Ascending aorta (tissue), 2 donors: ENCODE measurements at regions not wholly inside any gene's neighbourhood (a gene's known extent, or its start where the extent isn't known, plus 50 kb on each side); places are given as distances from the start of the nearest gene placed in this dataset.
"Not testable (repeated sequence)": the region's sequence is repeated elsewhere in the genome, so short reads cannot be mapped to it uniquely, and the experiment has no call there.

ENCODE experiments used
- DNase-seq, 2 donors: peaks; one replicate each; pipeline ENCODE4 v3.0.0-alpha.2; 2019; ENCODE audit warnings: low spot score in 2 of 2
- H3K27ac ChIP-seq, 2 donors: fragments of 200-600 bp; sonication (generic); one replicate each; pipeline ENCODE4 v1.5.1; 2016 to 2017; ENCODE audit warnings: mild to moderate bottlenecking in 1 of 2
- H3K27me3 ChIP-seq: fragments of 200-600 bp; sonication (generic); one replicate; pipeline ENCODE4 v1.5.1; 2017
- H3K36me3 ChIP-seq, 2 donors: fragments of 200-600 bp; sonication (generic); one replicate each; pipeline ENCODE4 v1.5.1; 2016
- H3K4me1 ChIP-seq, 2 donors: fragments of 200-600 bp; sonication (generic); one replicate each; pipeline ENCODE4 v1.5.1; 2016 to 2017; ENCODE audit warnings: mild to moderate bottlenecking in 1 of 2
- H3K4me3 ChIP-seq, 2 donors: fragments of 200-600 bp; sonication (generic); one replicate each; pipeline ENCODE4 v1.5.1; 2016 to 2017; ENCODE audit warnings: mild to moderate bottlenecking in 1 of 2
- H3K9me3 ChIP-seq, 2 donors: fragments of 200-600 bp; sonication (generic); one replicate each; pipeline ENCODE4 v1.5.1; 2016
- CTCF ChIP-seq, 3 experiments: fragments of 200-600 bp in 2 of 3; fragments of 450-650 bp in 1 of 3; sonication (generic) in 2 of 3; IDR thresholded peaks; one replicate each; pipeline ENCODE4 v1.5.1; 2016 to 2019; ENCODE audit warnings: antibody characterized with exemption in 3 of 3, mild to moderate bottlenecking in 1 of 3, moderate library complexity in 1 of 3
- intact Hi-C: fragments of 100-400 bp; cut with DNase I; formaldehyde crosslinking; loops from one replicate; pipeline ENCODE4 v1.15.1; 2023

- Histone ChIP-seq H3K4me1 (no peaks in the 10 kb centered on the region), H3K9me3 (no peaks in the 10 kb centered on the region), H3K4me3 (no peak overlapping the region), H3K27ac (no peak overlapping the region), H3K36me3 (no peaks in the 10 kb centered on the region), H3K27me3 (no peaks in the 10 kb centered on the region)
- no peak for DNase-seq
- intact Hi-C loops = no loop called here
- no peak for TF ChIP-seq CTCF (IDR thresholded peaks at IDR 0.05)
These were observed 84.5 kb downstream of the POU3F3 start for GRCh38 chr2:104938231-104938941.

- H3K4me3 ChIP-seq = no peak overlapping the region
- DNase-seq = no peak
These were observed 85.8 kb downstream of the POU3F3 start for GRCh38 chr2:104939570-104940217.

GRCh38 chr2:104944495-104944894 lies 90.6 kb downstream of the POU3F3 start:
- Histone ChIP-seq H3K36me3 (no peaks in the 10 kb centered on the region), H3K27ac (no peak overlapping the region), H3K9me3 (no peaks in the 10 kb centered on the region), H3K4me3 (no peak overlapping the region), H3K27me3 (no peaks in the 10 kb centered on the region), H3K4me1 (no peaks in the 10 kb centered on the region)
- TF ChIP-seq CTCF (IDR thresholded peaks at IDR 0.05) = peak in 1 of 3 experiments; percentile 21
- intact Hi-C loops = no loop called here
- DNase-seq = no peak

More at GRCh38 chr2:104939570-104940217, 85.8 kb downstream of the POU3F3 start:
- no peaks in the 10 kb centered on the region for H3K4me1 ChIP-seq
- intact Hi-C loops = no loop called here
- H3K27me3 ChIP-seq = no peaks in the 10 kb centered on the region
- no peak overlapping the region for H3K27ac ChIP-seq
- H3K9me3 ChIP-seq = no peaks in the 10 kb centered on the region
- no peaks in the 10 kb centered on the region for H3K36me3 ChIP-seq
- TF ChIP-seq CTCF (IDR thresholded peaks at IDR 0.05) = no peak

- Histone ChIP-seq H3K9me3 (no peaks in the 10 kb centered on the region), H3K27ac (no peak overlapping the region), H3K4me3 (no peak overlapping the region), H3K27me3 (no peaks in the 10 kb centered on the region), H3K36me3 (no peaks in the 10 kb centered on the region), H3K4me1 (no peaks in the 10 kb centered on the region)
- intact Hi-C loops = no loop called here
- DNase-seq = no peak
- no peak for TF ChIP-seq CTCF (IDR thresholded peaks at IDR 0.05)
These were observed 91.2 kb downstream of the POU3F3 start for GRCh38 chr2:104945121-104945520.

- TF ChIP-seq CTCF (IDR thresholded peaks at IDR 0.05) = no peak
- intact Hi-C loops = no loop called here
- no peaks in the 10 kb centered on the region for H3K9me3 ChIP-seq
- H3K36me3 ChIP-seq = no peaks in the 10 kb centered on the region
- H3K4me3 ChIP-seq = no peak overlapping the region
- no peak overlapping the region for H3K27ac ChIP-seq
- DNase-seq = no peak
- H3K27me3 ChIP-seq = no peaks in the 10 kb centered on the region
- H3K4me1 ChIP-seq = no peaks in the 10 kb centered on the region
These were observed 92.0 kb downstream of the POU3F3 start for GRCh38 chr2:104945866-104946265.

- H3K9me3 ChIP-seq, H3K36me3 ChIP-seq, H3K27me3 ChIP-seq, H3K4me1 ChIP-seq, H3K27ac ChIP-seq, DNase-seq, H3K4me3 ChIP-seq, intact Hi-C loops: not testable (repeated sequence)
These were observed 90.4 kb upstream of the MRPS9 start for GRCh38 chr2:104947456-104947855.
